ENCODE measurements at regions not wholly inside any gene's neighbourhood (a gene's known extent, or its start where the extent isn't known, plus 50 kb on each side); places are given as distances from the start of the nearest gene placed in this dataset.
"Not testable (repeated sequence)": the region's sequence is repeated elsewhere in the genome, so short reads cannot be mapped to it uniquely, and the experiment has no call there.

GRCh38 chr10:71112138-71112785 is 100.1 kb upstream of the UNC5B start:
- no peak for DNase-seq (ENCODE audit: low spot score)
- in situ Hi-C loops (cut with MboI; ENCODE audit: low sequenced_read_pairs, unreplicated experiment): no loop called here
- no peak for TF ChIP-seq CTCF (IDR thresholded peaks at IDR 0.05; ENCODE audit: borderline replicate concordance, control extremely low read depth, extremely low read depth, insufficient read depth, missing control alignments)

- in situ Hi-C loops (cut with MboI; ENCODE audit: low sequenced_read_pairs, unreplicated experiment): no loop called here
- no peak for TF ChIP-seq CTCF (IDR thresholded peaks at IDR 0.05; ENCODE audit: borderline replicate concordance, control extremely low read depth, extremely low read depth, insufficient read depth, missing control alignments)
- DNase-seq (ENCODE audit: low spot score): no peak
These were observed 95.9 kb upstream of the UNC5B start for GRCh38 chr10:71116426-71116825.

GRCh38 chr10:71117589-71117988 is 94.8 kb upstream of the UNC5B start:
- in situ Hi-C loops (cut with MboI; ENCODE audit: low sequenced_read_pairs, unreplicated experiment); DNase-seq (ENCODE audit: low spot score): not testable (repeated sequence)

GRCh38 chr10:71123023-71123422 is 89.3 kb upstream of the UNC5B start:
- no peak for DNase-seq (ENCODE audit: low spot score)
- no peak for TF ChIP-seq CTCF (IDR thresholded peaks at IDR 0.05; ENCODE audit: borderline replicate concordance, control extremely low read depth, extremely low read depth, insufficient read depth, missing control alignments)
- in situ Hi-C loops (cut with MboI; ENCODE audit: low sequenced_read_pairs, unreplicated experiment): no loop called here

GRCh38 chr10:71124921-71125748 is 87.2 kb upstream of the UNC5B start:
- DNase-seq (ENCODE audit: low spot score): peak; percentile 17
- in situ Hi-C loops (cut with MboI; ENCODE audit: low sequenced_read_pairs, unreplicated experiment): no loop called here
- no peak for TF ChIP-seq CTCF (IDR thresholded peaks at IDR 0.05; ENCODE audit: borderline replicate concordance, control extremely low read depth, extremely low read depth, insufficient read depth, missing control alignments)

GRCh38 chr10:71125749-71126107 is 86.6 kb upstream of the UNC5B start:
- TF ChIP-seq CTCF (IDR thresholded peaks at IDR 0.05; ENCODE audit: borderline replicate concordance, control extremely low read depth, extremely low read depth, insufficient read depth, missing control alignments): no peak
- in situ Hi-C loops (cut with MboI; ENCODE audit: low sequenced_read_pairs, unreplicated experiment): no loop called here
- peak; percentile 3 for DNase-seq (ENCODE audit: low spot score)

- in situ Hi-C loops (cut with MboI; ENCODE audit: low sequenced_read_pairs, unreplicated experiment): no loop called here
- no peak for TF ChIP-seq CTCF (IDR thresholded peaks at IDR 0.05; ENCODE audit: borderline replicate concordance, control extremely low read depth, extremely low read depth, insufficient read depth, missing control alignments)
- DNase-seq (ENCODE audit: low spot score): peak; percentile 7
These were observed 85.9 kb upstream of the UNC5B start for GRCh38 chr10:71126432-71126831.

Measured in GM13976 (cell line).